NCI-H526 (cell line): ENCODE measurements at regions not wholly inside any gene's neighbourhood (a gene's known extent, or its start where the extent isn't known, plus 50 kb on each side); places are given as distances from the start of the nearest gene placed in this dataset.

ENCODE experiments used
- DNase-seq, 2 experiments: peaks; one replicate each; lab custom pipeline; 2025; lab: John Stamatoyannopoulos, UW

- DNase-seq: no peak
These were observed 370.1 kb downstream of the ADRA2A start for GRCh38 chr10:111446966-111447365.

GRCh38 chr10:111452153-111452552 lies 375.3 kb downstream of the ADRA2A start:
- DNase-seq: no peak

GRCh38 chr10:111455776-111456426 lies 379.1 kb downstream of the ADRA2A start:
- DNase-seq: no peak

DNA sequence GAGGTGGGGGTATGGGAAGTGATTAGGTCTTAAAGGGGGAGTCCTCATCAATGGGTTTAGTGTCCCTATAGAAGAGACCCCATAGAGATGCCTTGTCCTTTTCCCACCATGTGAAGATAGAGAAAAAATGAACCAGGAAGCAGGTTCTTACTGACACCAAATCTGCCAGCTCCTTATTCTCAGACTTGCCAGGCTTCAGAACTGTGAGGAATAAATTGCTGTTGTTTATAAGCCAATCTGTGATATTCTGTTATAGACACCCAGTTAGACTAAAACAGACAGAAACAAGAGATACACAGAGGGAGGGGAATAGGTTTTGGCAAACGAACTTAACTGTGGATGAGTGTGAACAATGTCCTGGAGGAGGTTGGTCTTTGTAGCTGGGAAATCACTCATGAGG lies 381.4 kb downstream of the ADRA2A start:
- DNase-seq: no peak

- DNase-seq: no peak
These were observed 383.1 kb downstream of the ADRA2A start for GRCh38 chr10:111459967-111460366.

DNA sequence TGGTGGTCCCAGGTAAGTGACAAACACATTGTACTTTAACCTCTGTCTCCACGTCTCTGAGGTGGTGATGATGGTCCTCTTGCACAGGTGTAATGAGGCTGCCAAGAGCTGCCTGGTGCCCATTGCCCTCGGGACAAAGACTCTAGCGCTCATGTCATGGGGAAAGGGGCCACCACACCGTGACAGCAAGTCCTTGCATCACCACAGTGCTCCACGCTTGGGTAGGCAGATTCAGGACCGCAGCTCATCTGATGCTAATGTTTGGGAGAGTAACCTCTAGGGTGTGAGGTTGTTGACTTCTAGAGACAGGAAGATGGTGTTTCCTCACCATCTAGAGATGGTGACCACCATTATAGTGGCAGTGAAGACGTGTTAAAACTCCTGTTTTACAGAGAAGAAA lies 395.6 kb downstream of the ADRA2A start:
- DNase-seq: no peak

DNA sequence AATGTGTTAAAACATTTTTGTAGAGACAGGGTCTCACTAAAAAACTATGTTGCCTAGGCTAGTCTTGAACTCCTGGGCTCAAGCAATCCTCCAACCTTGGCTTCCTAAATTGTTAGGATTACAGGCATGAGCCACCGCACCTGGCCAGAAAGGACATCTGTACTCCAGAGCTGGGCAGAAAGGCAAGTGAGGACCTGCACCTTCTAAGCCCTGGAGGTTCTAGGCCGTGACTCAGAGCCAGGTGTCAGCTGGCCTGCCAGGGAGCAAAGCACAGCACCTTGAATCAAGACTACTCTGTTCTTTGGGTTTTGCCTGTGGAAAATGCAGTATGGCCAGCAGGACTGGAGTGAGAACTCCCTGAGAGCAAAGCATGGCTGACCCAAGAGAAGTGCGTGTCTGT lies 396.5 kb downstream of the ADRA2A start:
- DNase-seq: no peak

GRCh38 chr10:111474786-111475185 lies 398.0 kb downstream of the ADRA2A start:
- no peak for DNase-seq

- no peak for DNase-seq
These were observed 398.9 kb downstream of the ADRA2A start for GRCh38 chr10:111475720-111476119.

- DNase-seq: no peak
These were observed 401.8 kb downstream of the ADRA2A start for GRCh38 chr10:111478651-111479050.

- DNase-seq: no peak
These were observed 403.1 kb downstream of the ADRA2A start for GRCh38 chr10:111479966-111480365.

DNA sequence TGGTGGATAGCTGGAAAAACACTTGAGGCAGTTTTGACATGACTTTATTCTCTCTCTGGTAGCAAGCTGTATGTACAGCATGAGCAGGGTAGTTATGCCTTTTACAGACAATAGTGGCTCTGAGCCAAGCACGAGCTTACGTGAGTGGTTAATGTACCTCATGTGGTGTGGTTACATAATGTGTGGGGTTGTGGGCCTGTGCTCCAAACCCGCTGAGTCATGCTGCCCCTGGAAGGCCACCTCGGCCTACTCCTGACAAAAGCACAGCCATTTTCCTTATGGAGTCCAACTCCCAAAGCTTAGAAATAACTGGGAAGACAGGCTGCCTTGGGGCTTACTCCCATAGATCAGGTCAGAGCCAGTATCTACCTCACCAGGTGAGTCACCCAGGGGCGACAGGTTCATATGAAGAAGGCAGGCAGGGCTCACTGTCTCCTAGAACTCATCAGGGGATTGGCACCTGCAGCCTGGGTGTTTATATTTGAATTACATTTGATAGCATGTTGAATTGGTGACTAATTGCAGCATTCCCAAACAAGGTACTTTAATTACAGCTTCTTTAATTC lies 404.5 kb downstream of the ADRA2A start:
- DNase-seq: no peak

DNA sequence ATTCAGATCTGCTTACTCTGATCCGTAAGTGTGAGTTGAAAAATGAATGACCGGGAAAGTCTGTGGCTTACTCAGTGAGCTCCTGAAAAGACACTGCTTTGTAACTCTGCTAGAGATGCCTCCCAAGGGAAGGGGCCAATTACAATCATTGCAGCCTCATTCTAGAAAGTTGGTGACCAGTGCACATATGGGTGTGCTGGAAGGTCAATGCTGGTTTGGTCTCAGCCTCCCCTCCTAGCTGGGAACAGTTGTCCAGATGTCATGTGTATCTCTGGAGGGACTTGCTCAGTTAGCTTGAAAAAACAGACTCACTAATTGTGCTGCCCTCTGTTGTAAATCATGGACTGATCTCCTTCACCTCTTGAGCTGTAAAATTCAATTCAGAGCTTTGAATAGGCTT lies 405.0 kb downstream of the ADRA2A start:
- no peak for DNase-seq

DNA sequence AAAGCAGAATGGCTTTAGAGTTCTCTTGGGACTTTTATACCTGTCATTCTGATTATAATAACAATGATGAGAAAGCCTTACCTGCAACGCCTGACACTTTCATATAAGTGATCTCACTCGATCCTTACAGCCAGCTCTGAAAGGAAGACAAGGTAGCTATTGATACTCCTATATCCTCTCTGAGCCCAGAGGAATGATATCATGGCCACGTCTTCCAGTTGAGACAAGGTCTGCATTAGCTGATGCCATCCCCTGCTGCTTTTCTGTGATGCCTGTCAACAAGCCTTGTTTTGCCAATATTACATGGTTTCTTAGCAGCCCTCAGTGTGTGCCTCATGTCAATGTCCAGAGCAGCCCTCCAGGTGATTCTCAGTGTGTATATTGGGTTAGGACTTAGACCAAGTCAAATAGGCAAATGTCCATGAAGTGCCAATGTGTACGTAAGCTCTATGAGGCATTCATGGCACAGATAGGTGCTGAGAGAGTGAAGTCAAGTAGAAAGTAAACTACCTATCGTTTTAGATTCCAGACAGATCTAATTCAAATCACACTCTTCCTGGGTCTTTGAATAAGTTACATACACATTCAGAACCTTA lies 405.9 kb downstream of the ADRA2A start:
- no peak for DNase-seq

GRCh38 chr10:111485767-111486166 lies 408.9 kb downstream of the ADRA2A start:
- no peak for DNase-seq

DNA sequence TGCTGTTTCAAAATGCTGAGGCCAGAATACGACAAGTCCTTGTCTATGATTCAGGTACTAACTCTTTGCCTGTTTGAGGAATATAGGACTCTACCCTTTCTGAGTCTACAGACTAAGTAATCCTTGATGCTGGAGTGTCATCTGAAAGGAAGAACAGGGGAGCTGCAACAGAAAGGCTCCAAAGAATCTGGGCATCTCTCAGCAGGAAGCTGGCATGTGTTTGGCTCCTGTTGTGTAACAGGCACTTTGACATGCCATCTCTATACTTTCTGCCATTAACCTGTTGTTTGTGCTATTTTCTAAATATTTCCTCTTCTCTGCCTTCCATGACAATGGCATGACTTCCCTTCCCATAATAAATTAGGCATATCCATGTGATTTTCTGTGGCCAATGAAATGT lies 409.5 kb downstream of the ADRA2A start:
- no peak for DNase-seq

DNA sequence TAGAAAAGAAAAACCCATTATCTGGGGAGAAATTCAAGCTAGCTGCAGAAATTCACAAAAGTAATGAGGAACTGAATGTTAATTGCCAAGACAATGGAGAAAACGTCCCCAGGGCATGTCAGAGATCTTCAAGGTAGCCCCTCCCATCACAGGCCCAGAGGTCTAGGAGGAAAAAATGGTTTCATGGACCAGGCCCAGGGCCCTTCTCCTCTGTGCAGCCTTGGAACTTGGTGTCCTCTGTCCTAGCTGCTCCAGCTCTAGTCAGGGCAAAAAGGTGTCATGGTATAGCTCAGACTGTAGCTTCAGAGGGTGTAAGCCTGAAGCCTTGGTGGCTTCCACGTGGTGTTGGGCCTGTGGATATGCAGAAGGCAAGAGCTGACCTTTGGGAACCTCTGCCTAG lies 411.8 kb downstream of the ADRA2A start:
- no peak for DNase-seq

DNA sequence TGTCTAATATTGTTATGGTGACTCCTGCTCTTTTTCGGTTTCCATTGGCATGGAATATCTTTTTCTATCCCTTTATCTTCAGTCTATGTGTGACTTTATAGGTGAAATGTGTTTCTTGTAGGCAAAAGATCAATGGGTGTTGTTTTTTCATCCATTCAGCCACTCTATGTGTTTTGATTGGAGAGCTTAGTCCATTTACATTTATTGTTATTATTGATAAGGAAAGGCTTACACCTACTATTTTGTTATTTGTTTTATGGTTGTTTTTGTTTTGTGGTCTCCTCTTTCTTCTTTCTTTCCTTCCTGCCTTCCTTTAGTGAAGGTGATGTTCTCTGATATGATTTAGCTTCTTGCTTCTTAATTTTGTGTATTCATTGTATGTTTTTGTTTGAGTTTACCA lies 414.3 kb downstream of the ADRA2A start:
- DNase-seq: no peak

GRCh38 chr10:111493024-111493625 lies 416.3 kb downstream of the ADRA2A start:
- DNase-seq: no peak

DNA sequence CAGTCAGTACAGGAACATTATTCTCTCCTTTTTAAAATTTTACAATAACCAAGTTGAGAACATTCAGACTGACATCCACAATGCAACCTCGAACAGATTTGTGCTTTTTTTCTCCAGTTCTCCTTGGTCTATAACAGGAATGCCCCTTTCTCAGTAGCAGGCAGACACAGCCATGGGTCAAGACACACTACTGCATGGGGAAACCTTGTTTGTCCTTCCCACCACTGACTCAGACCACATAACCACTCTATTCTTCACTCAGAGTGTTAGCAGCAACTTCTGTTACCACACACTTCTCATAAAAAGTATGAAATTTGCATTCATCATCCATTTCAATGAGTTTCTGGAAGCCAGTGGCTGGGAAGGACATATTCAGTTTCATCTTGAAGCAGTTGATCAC lies 421.7 kb downstream of the ADRA2A start:
- no peak for DNase-seq

DNA sequence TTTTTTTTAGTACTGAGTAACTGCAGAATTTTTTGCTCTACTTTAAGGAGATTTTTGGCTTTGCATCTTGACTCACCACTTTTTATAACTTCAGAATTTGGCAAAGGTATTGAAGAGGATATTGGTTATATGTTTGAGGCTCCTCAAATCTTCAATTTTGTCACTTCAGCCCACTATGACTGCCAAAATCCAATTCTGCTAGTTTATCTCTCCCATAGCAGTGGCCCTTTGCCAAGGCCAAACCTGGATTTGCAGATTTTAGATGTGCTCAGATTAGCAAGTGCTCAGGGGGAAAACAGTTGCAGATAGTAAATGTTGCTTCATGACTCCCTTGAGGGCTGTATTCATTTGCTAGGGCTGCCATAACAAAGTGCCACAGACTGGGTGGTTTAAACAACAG lies 427.5 kb downstream of the ADRA2A start:
- no peak for DNase-seq

GRCh38 chr10:111506266-111507034 lies 429.6 kb downstream of the ADRA2A start:
- no peak for DNase-seq

DNA sequence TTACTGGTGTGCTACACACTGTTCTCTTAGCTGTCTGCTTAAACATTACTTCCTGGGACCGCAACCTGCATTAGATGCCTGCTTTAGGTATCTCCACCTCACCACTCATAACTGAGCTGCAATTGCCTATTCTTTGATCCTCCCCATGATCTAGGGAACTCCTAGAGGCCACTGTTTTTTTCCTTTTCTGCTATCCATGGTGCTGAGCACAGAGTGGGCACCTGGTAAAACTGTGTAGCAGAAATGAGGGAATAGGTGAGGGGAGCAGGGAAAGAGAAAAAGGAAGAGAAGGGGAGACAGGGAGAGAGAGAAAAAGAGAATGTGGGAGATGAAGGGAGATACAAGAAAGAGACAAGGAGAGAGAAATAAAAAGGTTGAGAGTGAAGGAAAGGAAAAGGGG lies 434.9 kb downstream of the ADRA2A start:
- no peak for DNase-seq
